PC-9 (cell line): ENCODE measurements at regions not wholly inside any gene's neighbourhood (a gene's known extent, or its start where the extent isn't known, plus 50 kb on each side); places are given as distances from the start of the nearest gene placed in this dataset.

Experiments used
- BruUV-seq: library from RNA; stranded (reverse); fragments of 400-500 nt; replicated peaks from 2 replicates; lab custom pipeline; 2021; lab: Mats Ljungman, UMichigan
- CTCF ChIA-PET: fragments of 300-600 bp; sonication (Branson Sonifier 250); formaldehyde crosslinking; loops from one replicate; lab custom pipeline; 2022; ENCODE audit warnings: antibody characterized with exemption; lab: Charles Lee
- POLR2A ChIA-PET: fragments of 300-600 bp; sonication (Branson Sonifier 250); formaldehyde crosslinking; loops from one replicate; lab custom pipeline; 2022; ENCODE audit warnings: antibody characterized with exemption; ENCODE audit not compliant: unreplicated experiment; lab: Charles Lee
- DNase-seq, 2 experiments: peaks; one replicate each; pipeline versions ENCODE4 v3.0.0 to v3.0.0-alpha.2; 2015 to 2022; ENCODE audit warnings: mixed read lengths in 1 of 2
- H2AFZ ChIP-seq: fragments of 200-600 bp; sonication (generic); 2 replicates; pipeline ENCODE4 v1.8.1; 2017; ENCODE audit warnings: antibody characterized with exemption
- H3F3A ChIP-seq: fragments of 200-600 bp; sonication (generic); 2 replicates; pipeline ENCODE4 v1.8.1; 2017; ENCODE audit warnings: antibody characterized with exemption, mild to moderate bottlenecking, low read depth; ENCODE audit not compliant: insufficient read depth
- H3K27ac ChIP-seq: fragments of 200-600 bp; sonication (generic); 2 replicates; pipeline ENCODE4 v1.6.1; 2016; ENCODE audit warnings: mixed run types
- H3K27me3 ChIP-seq: fragments of 200-600 bp; sonication (generic); 2 replicates; pipeline ENCODE4 v1.6.1; 2016; ENCODE audit warnings: low read depth, mixed run types; ENCODE audit not compliant: insufficient read depth
- H3K36me3 ChIP-seq: fragments of 200-600 bp; sonication (generic); 2 replicates; pipeline ENCODE4 v1.6.1; 2016; ENCODE audit warnings: low read depth, mixed run types
- H3K4me1 ChIP-seq: fragments of 200-600 bp; sonication (generic); replicated peaks from 2 replicates; pipeline ENCODE4 v1.6.1; 2016; ENCODE audit warnings: mixed run types; ENCODE audit not compliant: insufficient read depth
- H3K4me2 ChIP-seq: fragments of 200-600 bp; sonication (generic); 2 replicates; pipeline ENCODE4 v1.6.1; 2017; ENCODE audit warnings: mixed run types
- H3K4me3 ChIP-seq: fragments of 200-600 bp; sonication (generic); 2 replicates; pipeline ENCODE4 v1.6.1; 2016; ENCODE audit warnings: mixed run types
- H3K79me2 ChIP-seq: fragments of 200-600 bp; sonication (generic); 2 replicates; pipeline ENCODE4 v1.6.1; 2017; ENCODE audit warnings: low read depth, mixed run types
- H3K9me2 ChIP-seq: fragments of 200-600 bp; sonication (generic); 2 replicates; pipeline ENCODE4 v1.8.1; 2017; ENCODE audit warnings: mild to moderate bottlenecking; ENCODE audit not compliant: insufficient read depth
- H3K9me3 ChIP-seq: fragments of 200-600 bp; sonication (generic); 2 replicates; pipeline ENCODE4 v1.8.1; 2016; ENCODE audit warnings: low read depth; ENCODE audit not compliant: insufficient read depth
- H4K20me1 ChIP-seq: fragments of 200-600 bp; sonication (generic); 2 replicates; pipeline ENCODE4 v1.8.1; 2017; ENCODE audit not compliant: insufficient read depth
- CTCF ChIP-seq: fragments of 200-600 bp; sonication (generic); conservative IDR thresholded peaks from 2 replicates; pipeline ENCODE4 v1.6.1; 2017; ENCODE audit warnings: mixed run types, antibody characterized with exemption, mild to moderate bottlenecking, moderate library complexity
- EZH2 ChIP-seq: fragments of 200-600 bp; sonication (generic); IDR thresholded peaks from 2 replicates; pipeline ENCODE4 v1.8.0; 2017; ENCODE audit warnings: antibody characterized with exemption, low read depth
- intact Hi-C: fragments of 100-400 bp; cut with micrococcal nuclease; formaldehyde crosslinking; loops from one replicate; pipeline ENCODE4 v1.10.0; 2022; ENCODE audit not compliant: unreplicated experiment

- ChIA-PET CTCF (no interaction called here), POLR2A (no interaction called here)
- Histone ChIP-seq H3K4me3 (no peak overlapping the region), H3K4me1 (no peaks in the 10 kb centered on the region), H3K4me2 (no peak overlapping the region), H3K27me3 (no peaks in the 10 kb centered on the region), H3K9me3 (no peaks in the 10 kb centered on the region), H4K20me1 (no peaks in the 10 kb centered on the region), H3K36me3 (no peaks in the 10 kb centered on the region), H3K79me2 (no peaks in the 10 kb centered on the region), H3K27ac (no peak overlapping the region), H2AFZ (no peak overlapping the region), H3F3A (no peaks in the 10 kb centered on the region), H3K9me2 (no peaks in the 10 kb centered on the region)
- intact Hi-C loops, result no loop called here
- DNase-seq, result no peak
- no TSS peak for BruUV-seq
- no peak for TF ChIP-seq CTCF
- no peak for TF ChIP-seq EZH2
Observed at GRCh38 chr3:40913192-40913591, 286.1 kb upstream of the CTNNB1 start.

- Histone ChIP-seq H3K27me3 (no peaks in the 10 kb centered on the region), H3K27ac (no peak overlapping the region), H3K79me2 (no peaks in the 10 kb centered on the region), H3K4me3 (no peak overlapping the region), H3K4me2 (no peak overlapping the region), H3K9me2 (no peaks in the 10 kb centered on the region), H3K4me1 (no peaks in the 10 kb centered on the region), H3K9me3 (no peaks in the 10 kb centered on the region), H3F3A (no peaks in the 10 kb centered on the region), H4K20me1 (no peaks in the 10 kb centered on the region), H3K36me3 (no peaks in the 10 kb centered on the region), H2AFZ (no peak overlapping the region)
- intact Hi-C loops, result no loop called here
- POLR2A ChIA-PET, result no interaction called here
- no peak for DNase-seq
- no TSS peak for BruUV-seq
- TF ChIP-seq CTCF, result no peak
- no peak for TF ChIP-seq EZH2
- CTCF ChIA-PET, result no interaction called here
Observed at GRCh38 chr3:40913641-40914040, 285.7 kb upstream of the CTNNB1 start.

GRCh38 chr3:40914475-40914874 is 284.8 kb upstream of the CTNNB1 start:
- H3K27me3 ChIP-seq, result no peaks in the 10 kb centered on the region
- BruUV-seq, result no TSS peak
- ChIA-PET POLR2A (no interaction called here), CTCF (no interaction called here)
- TF ChIP-seq EZH2, result no peak
- no peak for TF ChIP-seq CTCF
- no peaks in the 10 kb centered on the region for H3K79me2 ChIP-seq
- no peaks in the 10 kb centered on the region for H3K4me1 ChIP-seq
- no peaks in the 10 kb centered on the region for H3K9me3 ChIP-seq
- no peaks in the 10 kb centered on the region for H3F3A ChIP-seq
- H3K36me3 ChIP-seq, result no peaks in the 10 kb centered on the region
- intact Hi-C loops, result no loop called here
- H4K20me1 ChIP-seq, result no peaks in the 10 kb centered on the region
- no peak overlapping the region for H3K4me2 ChIP-seq
- DNase-seq, result no peak
- H2AFZ ChIP-seq, result no peak overlapping the region
- H3K4me3 ChIP-seq, result no peak overlapping the region
- H3K9me2 ChIP-seq, result no peaks in the 10 kb centered on the region
- H3K27ac ChIP-seq, result no peak overlapping the region
